ENCODE measurements at regions not wholly inside any gene's neighbourhood (a gene's known extent, or its start where the extent isn't known, plus 50 kb on each side); places are given as distances from the start of the nearest gene placed in this dataset.
A peak's percentile ranks its signal among the peaks of the same experiment; 100 is the strongest.

- no peak overlapping the region for H3K4me2 ChIP-seq (ENCODE audit: low read depth, low read length, poor library complexity, severe bottlenecking)
- no peaks in the 10 kb centered on the region for H3K79me2 ChIP-seq (ENCODE audit: low read length)
- H2AFZ ChIP-seq (ENCODE audit: low read length) = no peak overlapping the region
- no peak overlapping the region for H3K4me3 ChIP-seq (ENCODE audit: low read length)
- no peak for DNase-seq
- no peaks in the 10 kb centered on the region for H3K27me3 ChIP-seq (ENCODE audit: low read length)
- H3K27ac ChIP-seq (ENCODE audit: low read length) = no peak overlapping the region
- no peaks in the 10 kb centered on the region for H3K9me2 ChIP-seq (replicated peaks; ENCODE audit: insufficient read depth, low read length)
- no peak overlapping the region for H3K9ac ChIP-seq (ENCODE audit: low read length)
- H3K9me3 ChIP-seq (ENCODE audit: low read length) = no peaks in the 10 kb centered on the region
- no peaks in the 10 kb centered on the region for H3K36me3 ChIP-seq (ENCODE audit: insufficient read depth, low read length)
- H4K20me1 ChIP-seq (ENCODE audit: insufficient read depth, low read depth, low read length) = no peaks in the 10 kb centered on the region
- no peaks in the 10 kb centered on the region for H3K4me1 ChIP-seq (ENCODE audit: low read length)
Observed at GRCh38 chr3:18771931-18772330, 346.8 kb upstream of the SATB1 start.

- Histone ChIP-seq H3K9me3 (ENCODE audit: low read length) (no peaks in the 10 kb centered on the region), H3K27ac (ENCODE audit: low read length) (no peak overlapping the region), H3K9ac (ENCODE audit: low read length) (no peak overlapping the region), H3K36me3 (ENCODE audit: insufficient read depth, low read length) (no peaks in the 10 kb centered on the region), H4K20me1 (ENCODE audit: insufficient read depth, low read depth, low read length) (no peaks in the 10 kb centered on the region), H3K79me2 (ENCODE audit: low read length) (no peaks in the 10 kb centered on the region), H3K4me1 (ENCODE audit: low read length) (no peaks in the 10 kb centered on the region), H2AFZ (ENCODE audit: low read length) (no peak overlapping the region), H3K4me3 (ENCODE audit: low read length) (no peak overlapping the region), H3K4me2 (ENCODE audit: low read depth, low read length, poor library complexity, severe bottlenecking) (no peak overlapping the region), H3K27me3 (ENCODE audit: low read length) (no peaks in the 10 kb centered on the region), H3K9me2 (replicated peaks; ENCODE audit: insufficient read depth, low read length) (no peaks in the 10 kb centered on the region)
- DNase-seq = no peak
Observed at GRCh38 chr3:18770800-18771199, 345.7 kb upstream of the SATB1 start.

GRCh38 chr3:18767756-18768303, 342.7 kb upstream of the SATB1 start:
- no peaks in the 10 kb centered on the region for H3K27me3 ChIP-seq (ENCODE audit: low read length)
- no peaks in the 10 kb centered on the region for H3K79me2 ChIP-seq (ENCODE audit: low read length)
- no peak for DNase-seq
- H3K36me3 ChIP-seq (ENCODE audit: insufficient read depth, low read length) = no peaks in the 10 kb centered on the region
- no peaks in the 10 kb centered on the region for H3K9me2 ChIP-seq (replicated peaks; ENCODE audit: insufficient read depth, low read length)
- H3K27ac ChIP-seq (ENCODE audit: low read length) = no peak overlapping the region
- H3K4me3 ChIP-seq (ENCODE audit: low read length) = no peak overlapping the region
- no peaks in the 10 kb centered on the region for H3K9me3 ChIP-seq (ENCODE audit: low read length)
- H2AFZ ChIP-seq (ENCODE audit: low read length) = no peak overlapping the region
- H3K4me1 ChIP-seq (ENCODE audit: low read length) = no peaks in the 10 kb centered on the region
- no peaks in the 10 kb centered on the region for H4K20me1 ChIP-seq (ENCODE audit: insufficient read depth, low read depth, low read length)
- no peak overlapping the region for H3K9ac ChIP-seq (ENCODE audit: low read length)
- H3K4me2 ChIP-seq (ENCODE audit: low read depth, low read length, poor library complexity, severe bottlenecking) = no peak overlapping the region

GRCh38 chr3:18766974-18767373, 341.8 kb upstream of the SATB1 start:
- Histone ChIP-seq H3K4me3 (ENCODE audit: low read length) (no peak overlapping the region), H3K27ac (ENCODE audit: low read length) (no peak overlapping the region), H3K9me3 (ENCODE audit: low read length) (no peaks in the 10 kb centered on the region), H2AFZ (ENCODE audit: low read length) (no peak overlapping the region), H3K27me3 (ENCODE audit: low read length) (no peaks in the 10 kb centered on the region), H3K9ac (ENCODE audit: low read length) (no peak overlapping the region), H3K4me1 (ENCODE audit: low read length) (no peaks in the 10 kb centered on the region), H3K36me3 (ENCODE audit: insufficient read depth, low read length) (no peaks in the 10 kb centered on the region), H3K9me2 (replicated peaks; ENCODE audit: insufficient read depth, low read length) (no peaks in the 10 kb centered on the region), H4K20me1 (ENCODE audit: insufficient read depth, low read depth, low read length) (no peaks in the 10 kb centered on the region), H3K79me2 (ENCODE audit: low read length) (no peaks in the 10 kb centered on the region), H3K4me2 (ENCODE audit: low read depth, low read length, poor library complexity, severe bottlenecking) (no peak overlapping the region)
- DNase-seq = no peak

GRCh38 chr3:18765662-18766061, 340.5 kb upstream of the SATB1 start:
- no peaks in the 10 kb centered on the region for H3K36me3 ChIP-seq (ENCODE audit: insufficient read depth, low read length)
- no peaks in the 10 kb centered on the region for H4K20me1 ChIP-seq (ENCODE audit: insufficient read depth, low read depth, low read length)
- H3K9me2 ChIP-seq (replicated peaks; ENCODE audit: insufficient read depth, low read length) = no peaks in the 10 kb centered on the region
- H3K4me1 ChIP-seq (ENCODE audit: low read length) = no peaks in the 10 kb centered on the region
- no peak overlapping the region for H3K4me3 ChIP-seq (ENCODE audit: low read length)
- DNase-seq = no peak
- H3K27me3 ChIP-seq (ENCODE audit: low read length) = no peaks in the 10 kb centered on the region
- no peak overlapping the region for H2AFZ ChIP-seq (ENCODE audit: low read length)
- H3K79me2 ChIP-seq (ENCODE audit: low read length) = no peaks in the 10 kb centered on the region
- no peak overlapping the region for H3K9ac ChIP-seq (ENCODE audit: low read length)
- H3K27ac ChIP-seq (ENCODE audit: low read length) = no peak overlapping the region
- H3K9me3 ChIP-seq (ENCODE audit: low read length) = no peaks in the 10 kb centered on the region
- no peak overlapping the region for H3K4me2 ChIP-seq (ENCODE audit: low read depth, low read length, poor library complexity, severe bottlenecking)

GRCh38 chr3:18765161-18765560, 340.0 kb upstream of the SATB1 start:
- Histone ChIP-seq H4K20me1 (ENCODE audit: insufficient read depth, low read depth, low read length) (no peaks in the 10 kb centered on the region), H3K79me2 (ENCODE audit: low read length) (no peaks in the 10 kb centered on the region), H3K9me3 (ENCODE audit: low read length) (no peaks in the 10 kb centered on the region), H3K9ac (ENCODE audit: low read length) (no peak overlapping the region), H3K9me2 (replicated peaks; ENCODE audit: insufficient read depth, low read length) (no peaks in the 10 kb centered on the region), H3K4me2 (ENCODE audit: low read depth, low read length, poor library complexity, severe bottlenecking) (no peak overlapping the region), H2AFZ (ENCODE audit: low read length) (no peak overlapping the region), H3K4me1 (ENCODE audit: low read length) (no peaks in the 10 kb centered on the region), H3K27me3 (ENCODE audit: low read length) (no peaks in the 10 kb centered on the region), H3K27ac (ENCODE audit: low read length) (no peak overlapping the region), H3K36me3 (ENCODE audit: insufficient read depth, low read length) (no peaks in the 10 kb centered on the region), H3K4me3 (ENCODE audit: low read length) (no peak overlapping the region)
- no peak for DNase-seq

GRCh38 chr3:18761530-18761929, 336.4 kb upstream of the SATB1 start:
- Histone ChIP-seq H3K36me3 (ENCODE audit: insufficient read depth, low read length) (no peaks in the 10 kb centered on the region), H3K27me3 (ENCODE audit: low read length) (no peaks in the 10 kb centered on the region), H3K79me2 (ENCODE audit: low read length) (no peaks in the 10 kb centered on the region), H3K9me2 (replicated peaks; ENCODE audit: insufficient read depth, low read length) (no peaks in the 10 kb centered on the region), H3K9me3 (ENCODE audit: low read length) (no peaks in the 10 kb centered on the region), H3K4me3 (ENCODE audit: low read length) (no peak overlapping the region), H3K4me1 (ENCODE audit: low read length) (no peaks in the 10 kb centered on the region), H2AFZ (ENCODE audit: low read length) (no peak overlapping the region), H3K9ac (ENCODE audit: low read length) (no peak overlapping the region), H3K4me2 (ENCODE audit: low read depth, low read length, poor library complexity, severe bottlenecking) (no peak overlapping the region), H4K20me1 (ENCODE audit: insufficient read depth, low read depth, low read length) (no peaks in the 10 kb centered on the region), H3K27ac (ENCODE audit: low read length) (no peak overlapping the region)
- no peak for DNase-seq

- H3K4me1 ChIP-seq (ENCODE audit: low read length) = no peaks in the 10 kb centered on the region
- no peaks in the 10 kb centered on the region for H3K79me2 ChIP-seq (ENCODE audit: low read length)
- DNase-seq = peak; percentile 88
- H2AFZ ChIP-seq (ENCODE audit: low read length) = no peak overlapping the region
- no peaks in the 10 kb centered on the region for H3K9me2 ChIP-seq (replicated peaks; ENCODE audit: insufficient read depth, low read length)
- no peaks in the 10 kb centered on the region for H3K27me3 ChIP-seq (ENCODE audit: low read length)
- no peak overlapping the region for H3K9ac ChIP-seq (ENCODE audit: low read length)
- no peak overlapping the region for H3K4me2 ChIP-seq (ENCODE audit: low read depth, low read length, poor library complexity, severe bottlenecking)
- H3K36me3 ChIP-seq (ENCODE audit: insufficient read depth, low read length) = no peaks in the 10 kb centered on the region
- H3K9me3 ChIP-seq (ENCODE audit: low read length) = no peaks in the 10 kb centered on the region
- no peak overlapping the region for H3K4me3 ChIP-seq (ENCODE audit: low read length)
- H3K27ac ChIP-seq (ENCODE audit: low read length) = no peak overlapping the region
- no peaks in the 10 kb centered on the region for H4K20me1 ChIP-seq (ENCODE audit: insufficient read depth, low read depth, low read length)
Observed at GRCh38 chr3:18758047-18758704, 333.0 kb upstream of the SATB1 start.

All from Karpas-422 (cell line).